HCT116 (cell line): ENCODE measurements at regions not wholly inside any gene's neighbourhood (a gene's known extent, or its start where the extent isn't known, plus 50 kb on each side); places are given as distances from the start of the nearest gene placed in this dataset.

ENCODE experiments used
- ATAC-seq: fragments of 200-7000 bp; cut with Tn5 transposase; 2 replicates; pipeline ENCODE4 v1.9.1; 2020; ENCODE audit warnings: mild to moderate bottlenecking, moderate library complexity
- BruUV-seq: library from RNA; stranded (reverse); fragments of 400-500 nt; replicated peaks from 2 replicates; lab custom pipeline; 2021; lab: Mats Ljungman, UMichigan
- CTCF ChIA-PET: fragments of 300-600 bp; sonication (Branson Sonifier 250); formaldehyde crosslinking; loops from one replicate; lab custom pipeline; 2021; ENCODE audit warnings: antibody characterized with exemption; lab: Charles Lee
- POLR2A ChIA-PET: fragments of 300-600, 350-600 bp; sonication (Branson Sonifier 250); formaldehyde crosslinking; loops from one replicate; lab custom pipeline; 2021; ENCODE audit warnings: antibody characterized with exemption; lab: Charles Lee
- RAD21 ChIA-PET, 2 experiments: fragments of 300-600 bp; sonication (Branson Sonifier 250); formaldehyde crosslinking; loops; one replicate each; lab custom pipeline; 2023; ENCODE audit warnings: low total read pairs in 2 of 2; ENCODE audit not compliant: uncharacterized antibody in 2 of 2, unreplicated experiment in 2 of 2, low non-redundant PET in 1 of 2; lab: Charles Lee
- DNase-seq: peaks from one replicate; pipeline ENCODE4 v3.0.0-alpha.2; 2010; ENCODE audit warnings: low read depth, low spot score
- H2AFZ ChIP-seq: fragments of 200-600 bp; shearing (Covaris generic), sonication (generic); 2 replicates; pipeline ENCODE4 v1.6.1; 2017; ENCODE audit warnings: low read depth, mixed run types, mixed read lengths, antibody characterized with exemption, low read length; ENCODE audit not compliant: poor library complexity, severe bottlenecking
- H3K27ac ChIP-seq: 2 replicates; pipeline ENCODE4 v1.5.1; 2012; ENCODE audit warnings: low read depth, low read length
- H3K27me3 ChIP-seq: fragments of 200-600 bp; sonication (generic); 2 replicates; pipeline ENCODE4 v1.6.1; 2016; ENCODE audit warnings: mixed run types, low read length, mixed read lengths; ENCODE audit not compliant: insufficient read depth
- H3K36me3 ChIP-seq, 2 experiments: fragments of 200-500 bp in 1 of 2; fragments of 200-600 bp in 1 of 2; sonication (Bioruptor generic) in 1 of 2; sonication (generic) in 1 of 2; 2 replicates each; pipeline versions ENCODE4 v1.5.1 to v1.6.1; 2014 to 2016; ENCODE audit warnings: low read length in 2 of 2, inconsistent platforms in 1 of 2, mixed read lengths in 1 of 2, mixed run types in 1 of 2; ENCODE audit not compliant: insufficient read depth in 2 of 2, control insufficient read depth in 1 of 2
- H3K4me1 ChIP-seq, 2 experiments: fragments of 200-600 bp in 1 of 2; sonication (generic) in 1 of 2; 2 replicates each; pipeline versions ENCODE4 v1.5.1 to v1.6.1; 2012 to 2017; ENCODE audit warnings: low read length in 2 of 2, inconsistent platforms in 1 of 2, mild to moderate bottlenecking in 1 of 2, mixed read lengths in 1 of 2, mixed run types in 1 of 2, moderate library complexity in 1 of 2; ENCODE audit not compliant: insufficient read depth in 2 of 2, control insufficient read depth in 1 of 2
- H3K4me2 ChIP-seq: fragments of 200-600 bp; sonication (generic); 2 replicates; pipeline ENCODE4 v1.6.1; 2017; ENCODE audit warnings: mixed run types, low read length, mixed read lengths
- H3K4me3 ChIP-seq, 2 experiments: fragments of 200-600 bp in 1 of 2; sonication (generic) in 1 of 2; replicated peaks in 1 of 2; 2 replicates each; pipeline ENCODE4 v1.5.1; 2011 to 2016; ENCODE audit warnings: low read length in 2 of 2, control low read depth in 1 of 2, low read depth in 1 of 2, mild to moderate bottlenecking in 1 of 2, mixed read lengths in 1 of 2, mixed run types in 1 of 2
- H3K79me2 ChIP-seq: fragments of 200-600 bp; sonication (generic); 2 replicates; pipeline ENCODE4 v1.6.1; 2017; ENCODE audit warnings: mild to moderate bottlenecking, mixed run types, low read length, moderate library complexity, mixed read lengths; ENCODE audit not compliant: insufficient read depth
- H3K9ac ChIP-seq: fragments of 200-600 bp; sonication (generic); 2 replicates; pipeline ENCODE4 v1.6.1; 2016; ENCODE audit warnings: low read length, mixed read lengths
- H3K9me2 ChIP-seq: fragments of 200-600 bp; sonication (generic), shearing (Covaris generic); 2 replicates; pipeline ENCODE4 v1.6.1; 2017; ENCODE audit warnings: mixed run types, mild to moderate bottlenecking, moderate library complexity; ENCODE audit not compliant: insufficient read depth
- H3K9me3 ChIP-seq, 2 experiments: fragments of 200-500 bp in 1 of 2; fragments of 200-600 bp in 1 of 2; sonication (Bioruptor generic) in 1 of 2; sonication (generic) in 1 of 2; 2 replicates each; pipeline ENCODE4 v1.6.1; 2014 to 2017; ENCODE audit warnings: low read length in 2 of 2, mixed read lengths in 2 of 2, inconsistent platforms in 1 of 2, low read depth in 1 of 2, mild to moderate bottlenecking in 1 of 2, mixed run types in 1 of 2, moderate library complexity in 1 of 2; ENCODE audit not compliant: control insufficient read depth in 1 of 2, insufficient read depth in 1 of 2
- H4K20me1 ChIP-seq: fragments of 200-600 bp; sonication (generic), shearing (Covaris generic); 2 replicates; pipeline ENCODE4 v1.6.1; 2017; ENCODE audit warnings: mixed run types, mild to moderate bottlenecking, moderate library complexity; ENCODE audit not compliant: insufficient read depth
- CEBPB ChIP-seq: IDR thresholded peaks from 2 replicates; pipeline ENCODE4 v1.6.1; 2012; ENCODE audit warnings: low read depth
- EGR1 ChIP-seq: IDR thresholded peaks from 2 replicates; pipeline ENCODE4 v1.6.1; 2012; ENCODE audit warnings: low read depth
- FOSL1 ChIP-seq: IDR thresholded peaks from 2 replicates; pipeline ENCODE4 v1.6.1; 2012; ENCODE audit warnings: low read depth
- REST ChIP-seq: IDR thresholded peaks from 2 replicates; pipeline ENCODE4 v1.6.1; 2012; ENCODE audit warnings: low read depth
- SIN3A ChIP-seq: IDR thresholded peaks from 2 replicates; pipeline ENCODE4 v1.6.1; 2012; ENCODE audit warnings: low read depth
- SRF ChIP-seq: IDR thresholded peaks from 2 replicates; pipeline ENCODE4 v1.6.1; 2012; ENCODE audit warnings: low read depth
- YY1 ChIP-seq: IDR thresholded peaks from 2 replicates; pipeline ENCODE4 v1.6.1; 2011; ENCODE audit warnings: low read length, low read depth, moderate library complexity, mild to moderate bottlenecking; ENCODE audit not compliant: insufficient replicate concordance; ENCODE audit errors: extremely low read depth
- intact Hi-C: fragments of 100-400 bp; cut with micrococcal nuclease; formaldehyde crosslinking; loops from 2 replicates; pipeline ENCODE4 v1.10.0; 2022

GRCh38 chr2:189364607-189365006 is 76.7 kb upstream of the WDR75 start (continued):
- no peak for TF ChIP-seq REST

- no peaks in the 10 kb centered on the region for H3K79me2 ChIP-seq
- peaks cover 0 to 16% of the 10 kb centered on the region in 2 experiments; a peak in 2 of 4 replicates for H3K4me1 ChIP-seq
- DNase-seq (no peak), ATAC-seq (no peak)
- intact Hi-C loops: no loop called here
- TF ChIP-seq SRF: no peak
- no peak for TF ChIP-seq EGR1
- no peak for TF ChIP-seq YY1
- no peak for TF ChIP-seq FOSL1
- TF ChIP-seq SIN3A: no peak
- no peak for TF ChIP-seq CEBPB
- TF ChIP-seq, all 23 proteins: peak for 0
- no peak overlapping the region for H3K4me2 ChIP-seq
- H3K9me3 ChIP-seq: no peaks in the 10 kb centered on the region
- H3K9me2 ChIP-seq: no peaks in the 10 kb centered on the region
- POLR2A ChIA-PET: no interaction called here
- no peak overlapping the region for H2AFZ ChIP-seq
- no peaks in the 10 kb centered on the region for H3K27me3 ChIP-seq
- H3K9ac ChIP-seq: no peak overlapping the region
- no peak overlapping the region for H3K4me3 ChIP-seq
- RAD21 ChIA-PET: no interaction called here
- no peaks in the 10 kb centered on the region for H3K36me3 ChIP-seq
- no TSS peak for BruUV-seq
- CTCF ChIA-PET: no interaction called here
- no peak overlapping the region for H3K27ac ChIP-seq
- no peaks in the 10 kb centered on the region for H4K20me1 ChIP-seq
Measured at GRCh38 chr2:189366349-189366748, 74.9 kb upstream of the WDR75 start.
